OCI-LY3 (cell line): ENCODE measurements at regions not wholly inside any gene's neighbourhood (a gene's known extent, or its start where the extent isn't known, plus 50 kb on each side); places are given as distances from the start of the nearest gene placed in this dataset.

Experiments used
- EZH2phosphoT487 ChIP-seq: fragments of 200-600 bp; shearing (Covaris generic); IDR thresholded peaks from 2 replicates; pipeline ENCODE4 v1.6.1; 2018; ENCODE audit warnings: antibody characterized with exemption, mixed run types, low read depth
- TF ChIP-seq, protein P1 (sequence below): fragments of 200-600, 300-600 bp; sonication (generic); IDR thresholded peaks from 2 replicates; pipeline ENCODE4 v1.5.1; 2014; ENCODE audit warnings: antibody characterized with exemption, low read length, low read depth

DNA sequence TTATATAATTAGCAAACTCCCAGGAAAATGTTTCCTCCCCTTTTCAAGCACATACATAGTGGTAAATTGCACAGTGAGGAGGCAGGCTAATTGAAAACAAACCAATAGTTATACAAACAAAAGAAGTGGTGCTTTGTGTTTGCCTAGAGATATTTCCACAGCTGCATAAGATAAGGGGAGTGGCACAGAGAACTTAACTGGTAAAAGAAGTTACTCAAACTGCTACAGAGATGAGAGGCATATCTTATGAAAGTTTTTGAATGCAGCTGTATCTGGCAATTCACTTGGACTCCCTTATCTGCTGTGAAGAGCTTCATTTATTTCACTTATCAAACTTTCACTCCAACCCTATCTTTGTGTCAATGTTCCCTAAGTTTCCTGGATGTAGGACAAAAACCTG, 361.2 kb upstream of the RBMY1B start:
- TF ChIP-seq, protein P1, sequence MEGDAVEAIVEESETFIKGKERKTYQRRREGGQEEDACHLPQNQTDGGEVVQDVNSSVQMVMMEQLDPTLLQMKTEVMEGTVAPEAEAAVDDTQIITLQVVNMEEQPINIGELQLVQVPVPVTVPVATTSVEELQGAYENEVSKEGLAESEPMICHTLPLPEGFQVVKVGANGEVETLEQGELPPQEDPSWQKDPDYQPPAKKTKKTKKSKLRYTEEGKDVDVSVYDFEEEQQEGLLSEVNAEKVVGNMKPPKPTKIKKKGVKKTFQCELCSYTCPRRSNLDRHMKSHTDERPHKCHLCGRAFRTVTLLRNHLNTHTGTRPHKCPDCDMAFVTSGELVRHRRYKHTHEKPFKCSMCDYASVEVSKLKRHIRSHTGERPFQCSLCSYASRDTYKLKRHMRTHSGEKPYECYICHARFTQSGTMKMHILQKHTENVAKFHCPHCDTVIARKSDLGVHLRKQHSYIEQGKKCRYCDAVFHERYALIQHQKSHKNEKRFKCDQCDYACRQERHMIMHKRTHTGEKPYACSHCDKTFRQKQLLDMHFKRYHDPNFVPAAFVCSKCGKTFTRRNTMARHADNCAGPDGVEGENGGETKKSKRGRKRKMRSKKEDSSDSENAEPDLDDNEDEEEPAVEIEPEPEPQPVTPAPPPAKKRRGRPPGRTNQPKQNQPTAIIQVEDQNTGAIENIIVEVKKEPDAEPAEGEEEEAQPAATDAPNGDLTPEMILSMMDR = no peak
- no peak for TF ChIP-seq EZH2phosphoT487
